ENCODE measurements at regions not wholly inside any gene's neighbourhood (a gene's known extent, or its start where the extent isn't known, plus 50 kb on each side); places are given as distances from the start of the nearest gene placed in this dataset.

GRCh38 chr2:219692521-219692920, 65.1 kb downstream of the SLC4A3 start:
- no peak for DNase-seq (ENCODE audit: low read depth in 2 of 2)

DNA sequence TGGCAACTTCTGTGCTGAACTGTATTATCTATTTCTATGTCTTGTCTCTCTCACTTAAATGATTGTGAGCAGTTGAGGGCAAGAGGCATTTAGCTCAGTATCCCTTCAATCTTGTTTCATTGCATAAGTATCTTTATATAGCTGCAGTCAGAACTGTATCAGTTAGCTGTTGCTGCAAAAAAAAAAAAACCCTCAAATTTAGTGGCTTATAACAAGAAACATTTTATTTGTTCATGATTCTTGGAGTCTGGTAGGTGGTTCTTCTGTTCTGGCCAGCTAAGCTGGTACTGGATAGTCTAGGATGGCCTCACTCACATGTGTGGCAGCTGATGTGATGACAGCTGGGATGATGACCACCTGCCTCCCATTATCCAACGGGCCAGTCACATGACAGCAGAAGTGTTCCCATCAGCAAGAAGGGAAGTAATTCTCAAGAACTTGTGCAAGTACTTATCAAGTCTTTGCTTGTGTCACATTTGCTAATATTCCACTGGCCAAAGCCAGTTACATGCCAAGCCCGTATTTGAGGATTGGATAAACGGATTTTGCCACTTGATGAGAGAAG, 67.8 kb downstream of the SLC4A3 start:
- no peak for DNase-seq (ENCODE audit: low read depth in 2 of 2)

GRCh38 chr2:219697811-219698747, 70.6 kb downstream of the SLC4A3 start:
- DNase-seq (ENCODE audit: low read depth in 2 of 2): no peak

- DNase-seq (ENCODE audit: low read depth in 2 of 2): no peak
Measured at GRCh38 chr2:219698748-219699439, 71.5 kb downstream of the SLC4A3 start.

DNA sequence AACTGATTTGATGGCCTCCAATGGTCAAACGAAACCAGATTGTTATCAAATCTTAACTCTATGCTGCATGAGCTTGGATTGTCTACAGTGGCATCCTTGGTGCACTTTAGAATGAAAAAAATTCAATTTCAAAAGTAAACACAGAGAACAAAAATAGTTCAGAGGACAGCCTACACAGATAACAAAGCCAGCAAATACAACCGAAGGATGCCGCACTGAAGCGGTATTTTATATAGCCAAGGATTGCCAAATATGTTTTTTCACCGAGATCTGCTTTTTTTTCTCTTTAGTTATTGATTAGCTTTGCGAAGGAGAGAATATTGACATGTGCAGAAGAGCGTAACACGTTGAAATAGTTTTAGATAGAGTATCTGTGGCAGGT, 72.0 kb downstream of the SLC4A3 start:
- no peak for DNase-seq (ENCODE audit: low read depth in 2 of 2)

GRCh38 chr2:219701847-219702634, 74.6 kb downstream of the SLC4A3 start:
- no peak for DNase-seq (ENCODE audit: low read depth in 2 of 2)

DNA sequence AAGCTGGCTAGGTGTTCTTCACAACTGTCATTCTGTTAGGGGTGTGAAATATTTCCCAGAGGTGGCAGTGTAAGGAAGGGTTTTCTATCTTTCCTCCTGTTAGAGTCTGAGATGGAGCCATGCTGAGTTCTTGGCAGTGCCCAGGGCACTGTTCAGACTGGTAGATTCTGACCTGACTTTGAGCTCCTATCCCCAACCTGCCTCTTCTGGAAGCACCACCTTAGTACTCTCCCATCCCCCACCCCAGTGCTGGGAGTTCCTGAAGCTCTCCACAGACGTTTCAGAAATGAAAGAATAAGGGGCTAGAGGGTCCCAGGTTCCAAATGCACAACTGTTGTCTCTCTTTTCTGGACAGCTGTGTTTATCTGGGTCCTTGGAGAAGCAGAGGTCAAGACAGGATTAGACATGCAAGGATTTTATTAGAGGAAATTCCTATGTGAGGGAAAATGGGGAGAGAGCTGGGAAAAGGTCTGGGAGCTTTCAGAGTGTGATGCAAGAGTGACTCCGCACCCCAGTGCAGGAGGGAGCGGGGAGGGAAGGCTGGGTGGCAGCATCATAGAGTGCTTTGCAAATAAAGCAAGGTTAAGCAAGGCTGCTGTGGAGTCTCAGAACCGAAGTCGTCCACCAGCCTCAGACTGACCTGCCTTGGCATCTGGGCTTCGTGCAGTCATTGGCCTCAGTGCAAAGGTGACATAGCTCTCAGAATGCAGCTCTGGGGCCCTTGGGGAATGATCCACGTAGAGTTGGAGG, 75.5 kb downstream of the SLC4A3 start:
- DNase-seq (ENCODE audit: low read depth in 2 of 2): no peak

GRCh38 chr2:219704878-219705277, 77.4 kb downstream of the SLC4A3 start:
- no peak for DNase-seq (ENCODE audit: low read depth in 2 of 2)

- no peak for DNase-seq (ENCODE audit: low read depth in 2 of 2)
Measured at GRCh38 chr2:219706823-219707281, 79.4 kb downstream of the SLC4A3 start.

DNA sequence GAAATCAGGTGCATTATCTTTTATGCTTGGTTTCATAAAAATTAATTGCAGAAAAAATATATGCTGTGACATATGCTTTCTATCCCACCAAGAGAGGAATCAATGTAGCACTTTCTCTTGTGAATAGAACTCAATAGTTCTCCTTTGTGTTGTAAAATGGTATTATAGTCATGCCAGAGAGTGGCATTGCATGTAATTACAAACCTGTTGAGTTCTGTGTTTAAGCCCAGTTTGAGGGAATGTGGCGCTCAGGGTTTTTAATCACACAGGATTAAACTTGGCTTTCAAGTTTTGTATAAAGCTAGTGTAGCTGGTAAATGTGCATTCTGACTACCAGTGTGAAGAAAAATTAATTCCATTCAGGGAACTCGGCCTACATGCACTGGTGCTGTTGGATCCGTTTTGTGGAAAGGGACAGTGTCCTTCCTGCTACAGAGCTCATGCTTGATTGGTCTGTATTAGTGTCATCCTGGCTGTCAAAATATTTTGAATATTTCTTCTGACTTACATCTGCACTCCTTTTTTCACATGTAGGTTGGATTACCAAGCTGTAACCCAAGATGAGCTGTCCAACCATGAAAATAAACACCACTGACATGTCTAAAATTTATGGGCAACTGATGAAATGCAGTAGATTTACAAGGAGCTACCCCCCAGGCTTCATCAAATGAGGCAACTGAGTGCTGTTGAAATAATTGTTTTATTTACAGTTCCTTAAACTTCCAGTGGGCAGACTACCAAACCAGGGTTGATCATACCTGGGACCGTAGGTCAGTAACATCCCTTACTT, 80.3 kb downstream of the SLC4A3 start:
- no peak for DNase-seq (ENCODE audit: low read depth in 2 of 2)

DNA sequence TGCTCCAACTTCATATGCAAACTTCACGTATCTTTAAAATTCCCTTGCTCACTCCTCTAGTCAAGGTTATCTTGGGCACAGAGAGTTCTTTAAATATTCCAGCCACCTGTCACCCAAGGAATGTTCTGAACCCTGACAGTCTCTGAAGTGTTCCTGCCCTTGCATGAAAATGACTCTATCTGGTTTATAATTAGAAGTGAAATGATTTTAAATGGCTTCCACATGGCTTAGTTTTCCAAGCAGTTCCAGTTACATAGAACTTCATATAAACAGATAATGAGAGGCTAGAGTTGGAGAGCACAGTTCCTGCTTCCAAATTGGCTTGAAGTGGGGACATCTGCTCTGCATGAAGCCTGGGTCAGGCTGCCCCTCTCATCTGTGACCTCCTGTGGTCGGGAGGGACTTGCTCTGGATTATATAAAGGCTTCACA, 81.9 kb downstream of the SLC4A3 start:
- no peak for DNase-seq (ENCODE audit: low read depth in 2 of 2)

DNA sequence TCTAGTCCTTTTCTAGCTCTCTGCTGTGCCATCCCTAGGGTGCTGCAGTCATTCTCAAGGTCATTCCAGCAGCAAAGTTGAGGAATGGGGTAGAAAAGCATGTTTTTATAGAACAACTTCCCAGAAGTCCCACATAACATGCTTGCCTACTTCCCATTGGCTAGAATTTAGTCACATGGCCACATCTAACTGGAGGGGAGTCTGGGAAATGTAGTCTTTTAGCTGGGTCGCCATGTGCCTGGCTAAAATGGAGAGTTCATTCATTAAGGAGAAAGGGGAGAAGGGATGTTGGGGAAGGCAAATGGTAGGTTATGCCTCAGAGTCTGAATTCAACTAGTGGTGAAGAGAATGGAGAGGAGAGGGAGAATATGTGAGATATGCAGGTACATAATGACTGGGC, 85.7 kb downstream of the SLC4A3 start:
- no peak for DNase-seq (ENCODE audit: low read depth in 2 of 2)

- DNase-seq (ENCODE audit: low read depth in 2 of 2): no peak
Measured at GRCh38 chr2:219714681-219715400, 87.4 kb downstream of the SLC4A3 start.

- DNase-seq (ENCODE audit: low read depth in 2 of 2): no peak
Measured at GRCh38 chr2:219718066-219718465, 90.6 kb downstream of the SLC4A3 start.

- no peak for DNase-seq (ENCODE audit: low read depth in 2 of 2)
Measured at GRCh38 chr2:219719521-219719920, 92.1 kb downstream of the SLC4A3 start.

- no peak for DNase-seq (ENCODE audit: low read depth in 2 of 2)
Measured at GRCh38 chr2:219720956-219721355, 93.5 kb downstream of the SLC4A3 start.

DNA sequence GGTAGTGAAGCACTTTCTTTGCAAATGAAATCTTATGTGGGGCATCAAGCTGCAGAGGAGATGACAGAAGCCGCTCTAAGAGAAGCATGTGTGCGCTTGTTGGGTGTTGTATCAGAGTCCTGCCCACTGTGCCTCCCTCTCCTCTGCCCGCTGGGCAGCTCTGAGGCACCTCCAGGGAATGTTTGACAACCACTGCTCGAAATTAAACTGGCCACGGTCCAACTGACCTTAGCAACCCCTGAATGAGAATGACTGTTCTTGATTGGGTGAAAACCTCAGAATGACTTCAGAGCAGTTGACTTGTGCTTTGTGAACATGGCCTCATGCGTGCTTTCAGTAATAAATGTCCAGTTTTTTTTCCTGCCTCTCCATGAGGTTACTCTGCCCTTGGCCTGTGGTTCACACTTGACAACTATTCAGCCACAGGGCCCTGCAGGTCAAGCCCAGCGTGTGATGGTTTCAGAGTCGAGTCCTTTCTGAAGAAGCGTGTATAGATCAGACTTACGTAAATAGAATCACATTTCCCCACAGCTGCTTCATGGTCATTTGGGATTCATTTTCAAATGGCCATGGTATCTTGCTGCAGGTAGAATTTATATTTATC, 94.9 kb downstream of the SLC4A3 start:
- no peak for DNase-seq (ENCODE audit: low read depth in 2 of 2)

- DNase-seq (ENCODE audit: low read depth in 2 of 2): no peak
Measured at GRCh38 chr2:219723311-219723710, 95.9 kb downstream of the SLC4A3 start.

DNA sequence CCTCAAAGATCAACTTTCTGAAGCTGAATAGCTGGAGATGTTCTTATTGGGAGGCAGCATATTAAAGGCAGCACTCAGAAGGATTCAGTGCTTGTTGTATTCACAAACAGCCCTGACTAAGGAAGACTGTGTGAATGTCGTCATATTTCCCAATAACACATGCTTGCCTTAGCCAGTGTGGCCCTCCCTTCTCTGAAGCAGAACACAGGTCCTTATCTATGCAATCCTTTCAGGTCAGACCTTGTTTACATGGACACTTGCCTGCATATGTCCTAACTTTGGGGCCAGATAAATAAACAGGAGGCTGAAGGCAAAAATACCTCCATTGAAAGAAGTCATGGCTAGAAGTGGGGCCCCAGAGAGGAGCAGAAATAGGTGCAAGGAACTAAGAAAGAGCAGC, 97.2 kb downstream of the SLC4A3 start:
- DNase-seq (ENCODE audit: low read depth in 2 of 2): no peak
